Panc1 (cell line): ENCODE measurements at regions not wholly inside any gene's neighbourhood (a gene's known extent, or its start where the extent isn't known, plus 50 kb on each side); places are given as distances from the start of the nearest gene placed in this dataset.

Experiments
- TF ChIP-seq, protein P1 (sequence below): fragments of 450-650 bp; IDR thresholded peaks from 2 replicates; pipeline ENCODE4 v1.5.1; 2017; ENCODE audit warnings: mild to moderate bottlenecking
- TF ChIP-seq, protein P2 (sequence below), 2 experiments: IDR thresholded peaks; 2 replicates each; pipeline ENCODE4 v1.6.1; 2011 to 2012; ENCODE audit warnings: low read depth in 2 of 2, control low read depth in 1 of 2, low read length in 1 of 2, mild to moderate bottlenecking in 1 of 2, moderate library complexity in 1 of 2; ENCODE audit not compliant: insufficient read depth in 1 of 2

DNA sequence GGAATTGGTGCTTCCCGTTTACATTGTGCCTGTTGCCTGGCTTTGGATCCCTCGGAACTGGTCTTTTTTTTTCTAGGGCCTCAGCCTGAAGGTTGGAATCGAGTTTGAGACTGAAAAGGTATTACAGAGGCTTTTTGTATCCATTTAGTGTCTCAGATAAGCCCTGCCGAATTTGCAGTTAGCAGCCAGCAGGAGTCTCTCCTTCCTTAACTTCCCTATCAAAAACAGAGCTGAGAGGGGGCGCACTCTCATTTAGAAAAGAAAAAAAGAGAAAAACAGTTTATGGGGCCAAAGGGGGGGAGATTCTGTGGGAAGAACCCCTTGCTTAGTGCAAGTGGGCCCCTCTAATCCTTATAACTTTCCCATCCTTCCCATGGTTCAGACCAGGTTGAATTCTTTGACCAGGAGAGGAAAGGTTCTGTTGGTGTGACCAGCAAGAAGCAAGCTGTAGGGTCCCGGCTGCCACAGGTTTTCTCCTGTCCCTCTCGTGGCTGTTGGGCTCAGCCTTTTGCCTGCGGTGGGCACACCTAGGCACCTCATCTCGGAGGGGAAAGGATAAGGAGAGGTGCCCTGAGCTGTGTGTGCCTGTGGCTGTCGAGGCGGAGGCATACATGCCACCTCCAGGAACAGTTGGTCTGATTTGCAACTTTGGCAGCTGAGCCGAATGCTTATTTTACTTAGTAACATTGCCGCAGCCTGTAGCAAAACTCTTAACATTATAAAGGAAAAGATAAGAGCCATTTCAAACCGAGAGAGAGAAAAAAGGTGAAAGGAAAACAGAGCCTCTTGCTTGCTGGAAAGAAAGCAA, 565.0 kb upstream of the CNTN5 start:
- TF ChIP-seq, protein P1, sequence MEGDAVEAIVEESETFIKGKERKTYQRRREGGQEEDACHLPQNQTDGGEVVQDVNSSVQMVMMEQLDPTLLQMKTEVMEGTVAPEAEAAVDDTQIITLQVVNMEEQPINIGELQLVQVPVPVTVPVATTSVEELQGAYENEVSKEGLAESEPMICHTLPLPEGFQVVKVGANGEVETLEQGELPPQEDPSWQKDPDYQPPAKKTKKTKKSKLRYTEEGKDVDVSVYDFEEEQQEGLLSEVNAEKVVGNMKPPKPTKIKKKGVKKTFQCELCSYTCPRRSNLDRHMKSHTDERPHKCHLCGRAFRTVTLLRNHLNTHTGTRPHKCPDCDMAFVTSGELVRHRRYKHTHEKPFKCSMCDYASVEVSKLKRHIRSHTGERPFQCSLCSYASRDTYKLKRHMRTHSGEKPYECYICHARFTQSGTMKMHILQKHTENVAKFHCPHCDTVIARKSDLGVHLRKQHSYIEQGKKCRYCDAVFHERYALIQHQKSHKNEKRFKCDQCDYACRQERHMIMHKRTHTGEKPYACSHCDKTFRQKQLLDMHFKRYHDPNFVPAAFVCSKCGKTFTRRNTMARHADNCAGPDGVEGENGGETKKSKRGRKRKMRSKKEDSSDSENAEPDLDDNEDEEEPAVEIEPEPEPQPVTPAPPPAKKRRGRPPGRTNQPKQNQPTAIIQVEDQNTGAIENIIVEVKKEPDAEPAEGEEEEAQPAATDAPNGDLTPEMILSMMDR, result peak; percentile 25
- TF ChIP-seq, protein P2, sequence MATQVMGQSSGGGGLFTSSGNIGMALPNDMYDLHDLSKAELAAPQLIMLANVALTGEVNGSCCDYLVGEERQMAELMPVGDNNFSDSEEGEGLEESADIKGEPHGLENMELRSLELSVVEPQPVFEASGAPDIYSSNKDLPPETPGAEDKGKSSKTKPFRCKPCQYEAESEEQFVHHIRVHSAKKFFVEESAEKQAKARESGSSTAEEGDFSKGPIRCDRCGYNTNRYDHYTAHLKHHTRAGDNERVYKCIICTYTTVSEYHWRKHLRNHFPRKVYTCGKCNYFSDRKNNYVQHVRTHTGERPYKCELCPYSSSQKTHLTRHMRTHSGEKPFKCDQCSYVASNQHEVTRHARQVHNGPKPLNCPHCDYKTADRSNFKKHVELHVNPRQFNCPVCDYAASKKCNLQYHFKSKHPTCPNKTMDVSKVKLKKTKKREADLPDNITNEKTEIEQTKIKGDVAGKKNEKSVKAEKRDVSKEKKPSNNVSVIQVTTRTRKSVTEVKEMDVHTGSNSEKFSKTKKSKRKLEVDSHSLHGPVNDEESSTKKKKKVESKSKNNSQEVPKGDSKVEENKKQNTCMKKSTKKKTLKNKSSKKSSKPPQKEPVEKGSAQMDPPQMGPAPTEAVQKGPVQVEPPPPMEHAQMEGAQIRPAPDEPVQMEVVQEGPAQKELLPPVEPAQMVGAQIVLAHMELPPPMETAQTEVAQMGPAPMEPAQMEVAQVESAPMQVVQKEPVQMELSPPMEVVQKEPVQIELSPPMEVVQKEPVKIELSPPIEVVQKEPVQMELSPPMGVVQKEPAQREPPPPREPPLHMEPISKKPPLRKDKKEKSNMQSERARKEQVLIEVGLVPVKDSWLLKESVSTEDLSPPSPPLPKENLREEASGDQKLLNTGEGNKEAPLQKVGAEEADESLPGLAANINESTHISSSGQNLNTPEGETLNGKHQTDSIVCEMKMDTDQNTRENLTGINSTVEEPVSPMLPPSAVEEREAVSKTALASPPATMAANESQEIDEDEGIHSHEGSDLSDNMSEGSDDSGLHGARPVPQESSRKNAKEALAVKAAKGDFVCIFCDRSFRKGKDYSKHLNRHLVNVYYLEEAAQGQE (IDR thresholded peaks at IDR 0.05; ENCODE audit: insufficient read depth in 1 of 2, low read depth in 2 of 2, low read length in 1 of 2), result no peak
